GM19397 (cell line): ENCODE measurements at regions not wholly inside any gene's neighbourhood (a gene's known extent, or its start where the extent isn't known, plus 50 kb on each side); places are given as distances from the start of the nearest gene placed in this dataset.
"Not testable (repeated sequence)": the region's sequence is repeated elsewhere in the genome, so short reads cannot be mapped to it uniquely, and the experiment has no call there.

Experiments used
- ATAC-seq: cut with Tn5 transposase; IDR thresholded peaks from one replicate; pipeline ENCODE4 v1.9.1; 2021; ENCODE audit warnings: mild to moderate bottlenecking, moderate library complexity; ENCODE audit not compliant: unreplicated experiment

GRCh38 chr12:33514893-33515292 lies 75.3 kb upstream of the SYT10 start:
- ATAC-seq: no peak

GRCh38 chr12:33519566-33519965 lies 79.9 kb upstream of the SYT10 start:
- no peak for ATAC-seq

GRCh38 chr12:33520505-33521302 lies 81.1 kb upstream of the SYT10 start:
- ATAC-seq: not testable (repeated sequence)

- ATAC-seq: no peak
Measured at GRCh38 chr12:33529031-33529430, 89.4 kb upstream of the SYT10 start.

- ATAC-seq: no peak
Measured at GRCh38 chr12:33529810-33530209, 90.2 kb upstream of the SYT10 start.

- no peak for ATAC-seq
Measured at GRCh38 chr12:33531261-33531660, 91.6 kb upstream of the SYT10 start.

- no peak for ATAC-seq
Measured at GRCh38 chr12:33533527-33533926, 93.9 kb upstream of the SYT10 start.

GRCh38 chr12:33536431-33536830 lies 96.8 kb upstream of the SYT10 start:
- no peak for ATAC-seq

- ATAC-seq: no peak
Measured at GRCh38 chr12:33546004-33546403, 106.4 kb upstream of the SYT10 start.

- no peak for ATAC-seq
Measured at GRCh38 chr12:33547084-33547483, 107.5 kb upstream of the SYT10 start.

GRCh38 chr12:33550214-33550613 lies 110.6 kb upstream of the SYT10 start:
- ATAC-seq: not testable (repeated sequence)

- no peak for ATAC-seq
Measured at GRCh38 chr12:33551006-33551405, 111.4 kb upstream of the SYT10 start.

- ATAC-seq: no peak
Measured at GRCh38 chr12:33555128-33555527, 115.5 kb upstream of the SYT10 start.

- ATAC-seq: no peak
Measured at GRCh38 chr12:33560653-33561208, 121.1 kb upstream of the SYT10 start.

GRCh38 chr12:33562401-33562800 lies 122.8 kb upstream of the SYT10 start:
- no peak for ATAC-seq

GRCh38 chr12:33566403-33566802 lies 126.8 kb upstream of the SYT10 start:
- no peak for ATAC-seq

GRCh38 chr12:33575346-33575745 lies 135.7 kb upstream of the SYT10 start:
- ATAC-seq: no peak

- ATAC-seq: no peak
Measured at GRCh38 chr12:33581613-33582122, 142.0 kb upstream of the SYT10 start.

- ATAC-seq: no peak
Measured at GRCh38 chr12:33586576-33586975, 147.0 kb upstream of the SYT10 start.

- no peak for ATAC-seq
Measured at GRCh38 chr12:33587354-33587753, 147.7 kb upstream of the SYT10 start.

- peak; percentile 89 for ATAC-seq
Measured at GRCh38 chr12:33587784-33588712, 148.4 kb upstream of the SYT10 start.
